Nephron progenitor cell (in vitro differentiated cells): ENCODE measurements at regions not wholly inside any gene's neighbourhood (a gene's known extent, or its start where the extent isn't known, plus 50 kb on each side); places are given as distances from the start of the nearest gene placed in this dataset.

Experiments
- DNase-seq: peaks from one replicate; pipeline ENCODE4 v3.0.0; 2021
- H3K27ac Mint-ChIP-seq: 2 replicates; pipeline ENCODE4 v1.8.0; 2021; ENCODE audit warnings: mild to moderate bottlenecking, moderate library complexity, mixed read lengths
- H3K27me3 Mint-ChIP-seq: 2 replicates; pipeline ENCODE4 v1.8.0; 2021; ENCODE audit warnings: mild to moderate bottlenecking, low read depth, mixed read lengths; ENCODE audit not compliant: poor library complexity
- H3K36me3 Mint-ChIP-seq: 2 replicates; pipeline ENCODE4 v1.8.0; 2021; ENCODE audit warnings: low read depth, mixed read lengths
- H3K4me1 Mint-ChIP-seq: 2 replicates; pipeline ENCODE4 v1.8.0; 2021; ENCODE audit warnings: mixed read lengths
- H3K4me3 Mint-ChIP-seq: 2 replicates; pipeline ENCODE4 v1.8.0; 2021; ENCODE audit warnings: mild to moderate bottlenecking, moderate library complexity, mixed read lengths
- H3K9me3 Mint-ChIP-seq: 2 replicates; pipeline ENCODE4 v1.8.0; 2021; ENCODE audit warnings: mild to moderate bottlenecking, moderate library complexity, mixed read lengths
- TF ChIP-seq, protein P1 (sequence below): fragments of 200-600 bp; sonication (generic); IDR thresholded peaks from 2 replicates; pipeline ENCODE4 v1.5.0; 2021; ENCODE audit warnings: antibody characterized with exemption

GRCh38 chr4:32042486-32043247 is 1322.5 kb downstream of the PCDH7 start:
- Mint-ChIP-seq H3K27me3 (no peaks in the 10 kb centered on the region), H3K36me3 (no peaks in the 10 kb centered on the region), H3K4me3 (no peak overlapping the region), H3K4me1 (peaks cover 6% of the 10 kb centered on the region), H3K27ac (no peak overlapping the region), H3K9me3 (no peaks in the 10 kb centered on the region)
- no peak for DNase-seq
- TF ChIP-seq, protein P1, sequence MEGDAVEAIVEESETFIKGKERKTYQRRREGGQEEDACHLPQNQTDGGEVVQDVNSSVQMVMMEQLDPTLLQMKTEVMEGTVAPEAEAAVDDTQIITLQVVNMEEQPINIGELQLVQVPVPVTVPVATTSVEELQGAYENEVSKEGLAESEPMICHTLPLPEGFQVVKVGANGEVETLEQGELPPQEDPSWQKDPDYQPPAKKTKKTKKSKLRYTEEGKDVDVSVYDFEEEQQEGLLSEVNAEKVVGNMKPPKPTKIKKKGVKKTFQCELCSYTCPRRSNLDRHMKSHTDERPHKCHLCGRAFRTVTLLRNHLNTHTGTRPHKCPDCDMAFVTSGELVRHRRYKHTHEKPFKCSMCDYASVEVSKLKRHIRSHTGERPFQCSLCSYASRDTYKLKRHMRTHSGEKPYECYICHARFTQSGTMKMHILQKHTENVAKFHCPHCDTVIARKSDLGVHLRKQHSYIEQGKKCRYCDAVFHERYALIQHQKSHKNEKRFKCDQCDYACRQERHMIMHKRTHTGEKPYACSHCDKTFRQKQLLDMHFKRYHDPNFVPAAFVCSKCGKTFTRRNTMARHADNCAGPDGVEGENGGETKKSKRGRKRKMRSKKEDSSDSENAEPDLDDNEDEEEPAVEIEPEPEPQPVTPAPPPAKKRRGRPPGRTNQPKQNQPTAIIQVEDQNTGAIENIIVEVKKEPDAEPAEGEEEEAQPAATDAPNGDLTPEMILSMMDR = no peak

GRCh38 chr4:32043248-32043633 is 1323.1 kb downstream of the PCDH7 start:
- TF ChIP-seq, protein P1 = no peak
- H3K36me3 Mint-ChIP-seq = no peaks in the 10 kb centered on the region
- no peaks in the 10 kb centered on the region for H3K27me3 Mint-ChIP-seq
- no peak overlapping the region for H3K4me3 Mint-ChIP-seq
- DNase-seq = no peak
- H3K4me1 Mint-ChIP-seq = peaks cover 4% of the 10 kb centered on the region
- H3K9me3 Mint-ChIP-seq = no peaks in the 10 kb centered on the region
- no peak overlapping the region for H3K27ac Mint-ChIP-seq

GRCh38 chr4:32061916-32062315 is 1341.7 kb downstream of the PCDH7 start:
- Mint-ChIP-seq H3K4me1 (no peaks in the 10 kb centered on the region), H3K36me3 (no peaks in the 10 kb centered on the region), H3K27ac (no peak overlapping the region), H3K9me3 (no peaks in the 10 kb centered on the region), H3K4me3 (no peak overlapping the region), H3K27me3 (no peaks in the 10 kb centered on the region)
- TF ChIP-seq, protein P1 = no peak
- no peak for DNase-seq

DNA sequence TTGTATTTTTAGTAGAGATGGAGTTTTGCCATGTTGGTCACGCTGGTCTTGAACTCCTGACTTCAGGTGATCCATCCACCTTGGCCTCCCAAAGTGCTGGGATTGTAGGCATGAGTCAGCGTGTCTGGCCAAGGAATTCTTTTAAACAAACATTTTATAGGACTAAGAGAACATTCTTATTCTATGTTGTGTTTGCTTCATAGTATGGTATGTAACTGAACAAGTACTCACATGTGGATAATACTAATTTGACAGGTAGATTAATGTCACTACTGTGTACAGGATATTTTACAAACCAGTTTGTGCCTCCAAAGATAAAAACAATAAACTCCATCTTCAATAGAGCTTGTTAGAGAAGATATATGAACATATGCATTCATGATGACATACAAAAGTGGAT is 1353.4 kb downstream of the PCDH7 start:
- no peaks in the 10 kb centered on the region for H3K9me3 Mint-ChIP-seq
- no peaks in the 10 kb centered on the region for H3K4me1 Mint-ChIP-seq
- H3K27me3 Mint-ChIP-seq = no peaks in the 10 kb centered on the region
- no peaks in the 10 kb centered on the region for H3K36me3 Mint-ChIP-seq
- no peak for DNase-seq
- no peak overlapping the region for H3K4me3 Mint-ChIP-seq
- no peak overlapping the region for H3K27ac Mint-ChIP-seq
- TF ChIP-seq, protein P1 = no peak

- Mint-ChIP-seq H3K4me3 (no peak overlapping the region), H3K27me3 (peaks cover 4% of the 10 kb centered on the region), H3K36me3 (no peaks in the 10 kb centered on the region), H3K9me3 (no peaks in the 10 kb centered on the region), H3K27ac (no peak overlapping the region), H3K4me1 (no peaks in the 10 kb centered on the region)
- TF ChIP-seq, protein P1 = no peak
- no peak for DNase-seq
Measured at GRCh38 chr4:32087211-32087610, 1367.0 kb downstream of the PCDH7 start.

DNA sequence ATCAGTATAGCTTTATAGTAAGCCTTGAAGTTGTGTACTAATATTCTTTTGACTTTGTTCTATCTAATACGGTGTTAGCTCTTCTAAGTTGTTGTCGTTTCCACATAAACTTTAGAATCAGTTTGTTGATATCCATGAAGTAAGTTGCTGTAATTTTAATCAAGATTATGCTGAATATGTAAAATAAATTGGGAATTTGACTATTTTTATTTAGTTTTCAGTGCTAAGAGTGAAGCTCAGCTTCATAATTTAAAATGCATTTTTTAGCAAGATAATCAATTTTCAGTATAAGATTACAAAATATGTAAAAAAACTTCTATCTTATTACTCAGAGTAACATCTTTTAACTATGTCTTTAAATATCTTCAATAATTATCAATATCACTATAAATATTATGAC is 1374.8 kb downstream of the PCDH7 start:
- Mint-ChIP-seq H3K27me3 (no peaks in the 10 kb centered on the region), H3K4me1 (no peaks in the 10 kb centered on the region), H3K4me3 (no peak overlapping the region), H3K36me3 (no peaks in the 10 kb centered on the region), H3K9me3 (no peaks in the 10 kb centered on the region), H3K27ac (no peak overlapping the region)
- DNase-seq = no peak
- TF ChIP-seq, protein P1 = no peak
